Neuronal stem cell (in vitro differentiated cells): ENCODE measurements at regions not wholly inside any gene's neighbourhood (a gene's known extent, or its start where the extent isn't known, plus 50 kb on each side); places are given as distances from the start of the nearest gene placed in this dataset.

Source experiments
- DNase-seq: peaks from one replicate; pipeline ENCODE4 v3.0.0-alpha.2; 2013; ENCODE audit warnings: low spot score
- H2AFZ ChIP-seq: one replicate; pipeline ENCODE4 v1.6.1; 2013; ENCODE audit warnings: mild to moderate bottlenecking, low read length, inconsistent platforms
- H2AK5ac ChIP-seq: 2 replicates; pipeline ENCODE4 v1.6.1; 2013; ENCODE audit warnings: low read depth, mild to moderate bottlenecking, inconsistent platforms, low read length, moderate library complexity, mixed read lengths
- H2BK120ac ChIP-seq: 2 replicates; pipeline ENCODE4 v1.6.1; 2013; ENCODE audit warnings: low read depth, mild to moderate bottlenecking, inconsistent platforms, low read length, moderate library complexity, mixed read lengths
- H2BK12ac ChIP-seq: one replicate; pipeline ENCODE4 v1.6.1; 2013; ENCODE audit warnings: low read length, inconsistent platforms
- H2BK15ac ChIP-seq: 2 replicates; pipeline ENCODE4 v1.6.1; 2013; ENCODE audit warnings: mild to moderate bottlenecking, low read length, inconsistent platforms, mixed read lengths
- H2BK5ac ChIP-seq: one replicate; pipeline ENCODE4 v1.6.1; 2013; ENCODE audit warnings: inconsistent platforms, mild to moderate bottlenecking, low read length, moderate library complexity
- H3K14ac ChIP-seq: one replicate; pipeline ENCODE4 v1.6.1; 2013; ENCODE audit warnings: low read length, inconsistent platforms
- H3K18ac ChIP-seq: 2 replicates; pipeline ENCODE4 v1.6.1; 2013; ENCODE audit warnings: low read length, inconsistent platforms
- H3K23ac ChIP-seq: 2 replicates; pipeline ENCODE4 v1.6.1; 2013; ENCODE audit warnings: low read depth, mild to moderate bottlenecking, mixed read lengths, low read length, inconsistent platforms; ENCODE audit not compliant: poor library complexity
- H3K27ac ChIP-seq: replicated peaks from 3 replicates; pipeline ENCODE4 v1.5.1; 2013; ENCODE audit warnings: low read length, inconsistent platforms
- H3K27me3 ChIP-seq, 3 experiments: 2 replicates each; pipeline ENCODE4 v1.6.1; 2013; ENCODE audit warnings: low read length in 3 of 3, mild to moderate bottlenecking in 2 of 3, inconsistent platforms in 1 of 3, low read depth in 1 of 3, mixed read lengths in 1 of 3, moderate library complexity in 1 of 3; ENCODE audit not compliant: control insufficient read depth in 3 of 3, insufficient read depth in 3 of 3
- H3K36me3 ChIP-seq, 2 donors: replicated peaks in 1 of 2; 2 replicates each; pipeline ENCODE4 v1.6.1; 2013; ENCODE audit warnings: low read length in 2 of 2; ENCODE audit not compliant: control insufficient read depth in 2 of 2, insufficient read depth in 2 of 2
- H3K4ac ChIP-seq: 2 replicates; pipeline ENCODE4 v1.6.1; 2013; ENCODE audit warnings: inconsistent platforms, mild to moderate bottlenecking, low read length, moderate library complexity
- H3K4me1 ChIP-seq, 2 donors: 1 replicate in 1 of 2; 2 replicates in 1 of 2; pipeline ENCODE4 v1.6.1; 2013; ENCODE audit warnings: low read length in 2 of 2, low read depth in 1 of 2; ENCODE audit not compliant: control insufficient read depth in 2 of 2, insufficient read depth in 1 of 2
- H3K4me2 ChIP-seq: one replicate; pipeline ENCODE4 v1.6.1; 2013; ENCODE audit warnings: mild to moderate bottlenecking, low read length, inconsistent platforms; ENCODE audit not compliant: insufficient read depth, poor library complexity, severe bottlenecking
- H3K4me3 ChIP-seq, 2 donors: 2 replicates each; pipeline ENCODE4 v1.5.1; 2013; ENCODE audit warnings: low read length in 2 of 2, mild to moderate bottlenecking in 2 of 2, inconsistent platforms in 1 of 2, moderate library complexity in 1 of 2
- H3K79me1 ChIP-seq: one replicate; pipeline ENCODE4 v1.6.1; 2013; ENCODE audit warnings: low read depth, mild to moderate bottlenecking, inconsistent platforms, low read length, moderate library complexity
- H3K9ac ChIP-seq: one replicate; pipeline ENCODE4 v1.6.1; 2013; ENCODE audit warnings: mild to moderate bottlenecking, low read depth, low read length, inconsistent platforms; ENCODE audit not compliant: poor library complexity
- H3K9me3 ChIP-seq, 2 donors: replicated peaks in 1 of 2; 2 replicates each; pipeline versions ENCODE3 to v1.6.1; 2013; ENCODE audit warnings: low read length in 2 of 2, mild to moderate bottlenecking in 2 of 2, inconsistent platforms in 1 of 2, low read depth in 1 of 2, mixed read lengths in 1 of 2, moderate library complexity in 1 of 2; ENCODE audit not compliant: control insufficient read depth in 2 of 2, insufficient read depth in 1 of 2
- H4K8ac ChIP-seq: one replicate; pipeline ENCODE4 v1.6.1; 2013; ENCODE audit warnings: low read depth, mild to moderate bottlenecking, inconsistent platforms, low read length, moderate library complexity
- H4K91ac ChIP-seq: one replicate; pipeline ENCODE4 v1.6.1; 2013; ENCODE audit warnings: low read length, low read depth, mild to moderate bottlenecking, inconsistent platforms; ENCODE audit not compliant: poor library complexity
- WGBS, 2 donors: extraction: QIAGEN DNeasy Blood & Tissue Kit; methylation state at CpG; one replicate each; pipeline ENCODE4 v1.1.7; 2013; ENCODE audit warnings: missing lambda C conversion rate in 2 of 2, mixed read lengths in 1 of 2; ENCODE audit not compliant: insufficient read length in 2 of 2, insufficient replicate concordance in 1 of 2; ENCODE audit errors: extremely low coverage in 2 of 2; 5-methylcytosine and 5-hydroxymethylcytosine counted together

DNA sequence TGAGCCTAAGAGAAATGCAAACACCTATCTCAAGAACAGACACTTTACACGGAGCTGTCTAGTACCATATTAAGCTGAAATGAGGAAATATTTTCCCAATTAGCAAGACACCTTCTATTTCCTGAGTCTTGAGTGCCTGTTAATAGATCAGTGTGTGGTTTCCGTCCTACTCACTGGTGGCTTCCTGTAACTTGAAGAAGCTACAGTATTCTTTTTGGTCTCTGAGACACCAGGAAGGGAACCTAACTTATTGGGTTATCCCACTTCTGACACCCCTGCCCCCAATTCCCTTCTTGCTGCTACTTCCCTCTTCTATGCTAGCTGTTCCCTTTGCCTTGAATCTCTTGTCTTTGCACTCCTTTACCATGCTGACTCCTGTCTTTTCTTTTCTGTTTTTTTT is 92.7 kb downstream of the FDX1 start:
- H2BK15ac ChIP-seq, result no peak overlapping the region
- no peak overlapping the region for H2AK5ac ChIP-seq
- no peak overlapping the region for H2AFZ ChIP-seq
- no peaks in the 10 kb centered on the region for H3K9me3 ChIP-seq
- H3K27ac ChIP-seq, result no peak overlapping the region
- H3K9ac ChIP-seq, result no peak overlapping the region
- no peak overlapping the region for H3K4me2 ChIP-seq
- no peaks in the 10 kb centered on the region for H3K27me3 ChIP-seq
- no peak overlapping the region for H2BK120ac ChIP-seq
- no peaks in the 10 kb centered on the region for H3K36me3 ChIP-seq
- H3K4me1 ChIP-seq, result no peaks in the 10 kb centered on the region
- H3K4ac ChIP-seq, result no peak overlapping the region
- DNase-seq, result no peak
- H4K91ac ChIP-seq, result no peak overlapping the region
- no peak overlapping the region for H3K4me3 ChIP-seq
- no peak overlapping the region for H3K18ac ChIP-seq
- WGBS, 2 donors, result no CpG with 5 or more reads among the region's 2 CpGs
- no peak overlapping the region for H3K14ac ChIP-seq
- no peak overlapping the region for H2BK12ac ChIP-seq
- H2BK5ac ChIP-seq, result no peak overlapping the region
- H3K79me1 ChIP-seq, result no peaks in the 10 kb centered on the region
- no peak overlapping the region for H3K23ac ChIP-seq
- H4K8ac ChIP-seq, result no peak overlapping the region

DNA sequence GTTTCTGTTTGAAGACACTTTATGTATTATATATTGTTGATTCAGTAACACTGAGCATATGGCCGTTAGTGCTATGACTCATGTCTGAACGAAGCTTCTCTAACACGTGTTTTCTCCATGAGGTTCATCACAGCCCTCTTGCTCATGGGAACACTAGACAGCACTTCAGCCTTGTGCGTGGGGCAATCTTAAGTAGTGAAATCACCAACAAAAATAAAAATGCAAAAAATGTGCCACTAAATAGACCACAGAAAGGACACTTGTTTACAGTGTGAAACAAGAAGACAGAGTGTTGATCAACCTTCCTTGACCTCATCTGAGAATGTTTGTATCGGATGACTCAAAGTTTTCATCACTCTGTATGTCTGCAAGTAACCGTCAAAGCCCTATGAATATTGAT is 94.5 kb downstream of the FDX1 start:
- H3K4me3 ChIP-seq, result no peak overlapping the region
- H3K18ac ChIP-seq, result no peak overlapping the region
- WGBS, 2 donors, result no CpG with 5 or more reads among the region's 6 CpGs
- H2AK5ac ChIP-seq, result no peak overlapping the region
- H3K27me3 ChIP-seq, result no peaks in the 10 kb centered on the region
- no peaks in the 10 kb centered on the region for H3K9me3 ChIP-seq
- H4K8ac ChIP-seq, result no peak overlapping the region
- H3K36me3 ChIP-seq, result no peaks in the 10 kb centered on the region
- no peak overlapping the region for H4K91ac ChIP-seq
- no peak overlapping the region for H3K14ac ChIP-seq
- no peak overlapping the region for H2BK5ac ChIP-seq
- H3K9ac ChIP-seq, result no peak overlapping the region
- H3K4ac ChIP-seq, result no peak overlapping the region
- H3K23ac ChIP-seq, result no peak overlapping the region
- no peak overlapping the region for H3K4me2 ChIP-seq
- H2BK120ac ChIP-seq, result no peak overlapping the region
- DNase-seq, result no peak
- no peaks in the 10 kb centered on the region for H3K79me1 ChIP-seq
- no peak overlapping the region for H2BK12ac ChIP-seq
- H3K4me1 ChIP-seq, result no peaks in the 10 kb centered on the region
- H2AFZ ChIP-seq, result no peak overlapping the region
- H3K27ac ChIP-seq, result no peak overlapping the region
- no peak overlapping the region for H2BK15ac ChIP-seq

DNA sequence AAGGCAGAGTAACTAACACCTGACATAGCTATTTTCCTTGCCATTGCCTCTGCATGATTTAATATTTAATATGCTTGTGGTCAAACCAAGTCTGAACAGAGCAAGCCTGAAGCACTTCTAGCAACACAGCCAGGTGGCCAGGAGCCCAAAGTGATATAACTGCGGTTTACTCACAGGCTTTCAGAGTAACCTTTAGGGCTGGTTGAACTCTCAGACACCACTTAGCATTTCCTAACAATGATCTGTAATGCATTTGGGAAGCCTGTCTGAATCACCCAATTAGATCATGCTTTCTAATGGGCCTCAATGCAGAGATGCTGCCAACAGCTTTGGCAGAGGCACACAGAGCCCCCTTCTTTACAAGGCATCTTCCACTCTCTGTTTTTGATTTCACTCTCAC is 96.1 kb downstream of the FDX1 start:
- Histone ChIP-seq H2BK120ac (no peak overlapping the region), H3K23ac (no peak overlapping the region), H3K27me3 (no peaks in the 10 kb centered on the region), H2AFZ (no peak overlapping the region), H2BK5ac (no peak overlapping the region), H3K27ac (no peak overlapping the region), H3K4me3 (no peak overlapping the region), H3K4ac (no peak overlapping the region), H4K8ac (no peak overlapping the region), H3K18ac (no peak overlapping the region), H3K4me2 (no peak overlapping the region), H3K79me1 (no peaks in the 10 kb centered on the region), H2AK5ac (no peak overlapping the region), H3K4me1 (no peaks in the 10 kb centered on the region), H3K9me3 (no peaks in the 10 kb centered on the region), H3K14ac (no peak overlapping the region), H3K9ac (no peak overlapping the region), H3K36me3 (no peaks in the 10 kb centered on the region), H2BK12ac (no peak overlapping the region), H4K91ac (no peak overlapping the region), H2BK15ac (no peak overlapping the region)
- no CpG with 5 or more reads among the region's 1 CpG for WGBS, 2 donors
- DNase-seq, result no peak

DNA sequence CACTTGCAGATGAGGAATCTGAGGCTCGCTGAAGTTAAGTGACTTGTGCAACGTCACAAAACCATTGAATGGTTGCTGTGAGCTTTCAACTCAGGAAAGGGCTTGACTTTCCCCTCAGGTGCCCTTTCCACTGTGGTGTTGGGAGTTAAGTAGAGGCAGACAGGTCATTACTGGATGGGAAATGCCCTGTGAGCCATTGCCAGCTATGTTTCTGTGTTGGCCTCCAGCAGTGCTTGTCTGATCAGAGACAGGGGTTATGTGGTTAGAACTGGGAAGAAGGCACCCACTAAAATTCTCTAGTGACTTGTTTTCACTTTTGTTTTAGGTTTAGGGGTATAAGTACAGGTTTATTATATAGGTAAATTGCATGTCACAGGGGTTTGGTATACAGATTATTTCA is 96.6 kb downstream of the FDX1 start:
- no peak overlapping the region for H2BK120ac ChIP-seq
- H3K27me3 ChIP-seq, result no peaks in the 10 kb centered on the region
- H3K23ac ChIP-seq, result no peak overlapping the region
- no peak overlapping the region for H3K4me3 ChIP-seq
- H3K14ac ChIP-seq, result no peak overlapping the region
- no peak overlapping the region for H3K18ac ChIP-seq
- H3K36me3 ChIP-seq, result no peaks in the 10 kb centered on the region
- H4K91ac ChIP-seq, result no peak overlapping the region
- H2BK5ac ChIP-seq, result no peak overlapping the region
- H3K4ac ChIP-seq, result no peak overlapping the region
- no peak for DNase-seq
- H3K9ac ChIP-seq, result no peak overlapping the region
- no peak overlapping the region for H3K27ac ChIP-seq
- H4K8ac ChIP-seq, result no peak overlapping the region
- H3K79me1 ChIP-seq, result no peaks in the 10 kb centered on the region
- no peak overlapping the region for H2BK12ac ChIP-seq
- no peak overlapping the region for H2AFZ ChIP-seq
- no peak overlapping the region for H3K4me2 ChIP-seq
- WGBS, 2 donors, result no CpG with 5 or more reads among the region's 2 CpGs
- H3K9me3 ChIP-seq, result no peaks in the 10 kb centered on the region
- no peaks in the 10 kb centered on the region for H3K4me1 ChIP-seq
- H2BK15ac ChIP-seq, result no peak overlapping the region
- no peak overlapping the region for H2AK5ac ChIP-seq
